Muscle of leg (tissue), 3 donors: ENCODE measurements at regions not wholly inside any gene's neighbourhood (a gene's known extent, or its start where the extent isn't known, plus 50 kb on each side); places are given as distances from the start of the nearest gene placed in this dataset.

Source experiments
- DNase-seq: peaks from one replicate; pipeline ENCODE4 v3.0.0; 2013
- H3K27ac ChIP-seq: one replicate; pipeline ENCODE4 v1.5.1; 2013; ENCODE audit warnings: mild to moderate bottlenecking, low read length, control low read depth
- H3K27me3 ChIP-seq: one replicate; pipeline ENCODE4 v1.6.1; 2013; ENCODE audit warnings: low read length; ENCODE audit not compliant: control insufficient read depth, insufficient read depth
- H3K36me3 ChIP-seq: one replicate; pipeline ENCODE4 v1.6.1; 2013; ENCODE audit warnings: low read length; ENCODE audit not compliant: control insufficient read depth, insufficient read depth
- H3K4me1 ChIP-seq: one replicate; pipeline ENCODE4 v1.6.1; 2013; ENCODE audit warnings: low read length; ENCODE audit not compliant: control insufficient read depth, insufficient read depth
- H3K4me3 ChIP-seq: one replicate; pipeline ENCODE4 v1.5.1; 2013; ENCODE audit warnings: low read length, control low read depth
- H3K9me3 ChIP-seq: replicated peaks from 2 replicates; pipeline ENCODE4 v1.6.1; 2013; ENCODE audit warnings: low read depth, low read length; ENCODE audit not compliant: control insufficient read depth
- whole genome bisulfite sequencing: methylation state at CpG from one replicate; pipeline ENCODE4 v1.1.5; 2013; ENCODE audit warnings: missing lambda C conversion rate; ENCODE audit not compliant: insufficient coverage; 5-methylcytosine and 5-hydroxymethylcytosine counted together

DNA sequence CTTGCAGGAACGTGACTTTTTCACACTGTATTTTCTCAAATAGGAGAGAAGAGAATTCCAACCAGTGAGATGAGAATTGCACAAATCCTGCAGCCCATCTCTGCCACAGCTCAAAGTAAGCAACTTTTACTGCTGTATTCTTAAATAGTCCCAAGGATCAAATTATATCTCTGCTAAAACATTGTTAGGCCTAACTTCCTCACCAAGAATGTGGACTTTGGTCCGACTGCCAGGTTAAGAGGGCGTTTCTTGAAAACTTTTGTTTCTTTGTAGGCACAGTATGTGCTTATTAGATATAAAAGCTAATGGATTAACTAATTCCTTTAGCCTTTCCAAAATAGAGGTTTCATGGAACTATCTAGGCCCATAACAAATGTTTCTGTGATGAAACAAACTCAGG, 61.4 kb upstream of the IFNG-AS1 start:
- Histone ChIP-seq H3K36me3 (no peaks in the 10 kb centered on the region), H3K27me3 (no peaks in the 10 kb centered on the region), H3K4me1 (peaks cover 9% of the 10 kb centered on the region), H3K4me3 (no peak overlapping the region), H3K27ac (no peak overlapping the region), H3K9me3 (no peaks in the 10 kb centered on the region)
- no CpG with 5 or more reads among the region's 3 CpGs for WGBS
- DNase-seq: no peak

GRCh38 chr12:67928621-67929383, 60.4 kb upstream of the IFNG-AS1 start:
- Histone ChIP-seq H3K4me1 (peaks cover 9% of the 10 kb centered on the region), H3K27ac (peak overlapping the region; percentile 69), H3K36me3 (no peaks in the 10 kb centered on the region), H3K9me3 (no peaks in the 10 kb centered on the region), H3K27me3 (no peaks in the 10 kb centered on the region), H3K4me3 (no peak overlapping the region)
- peak; percentile 81 for DNase-seq
- no CpG with 5 or more reads among the region's 3 CpGs for WGBS

DNA sequence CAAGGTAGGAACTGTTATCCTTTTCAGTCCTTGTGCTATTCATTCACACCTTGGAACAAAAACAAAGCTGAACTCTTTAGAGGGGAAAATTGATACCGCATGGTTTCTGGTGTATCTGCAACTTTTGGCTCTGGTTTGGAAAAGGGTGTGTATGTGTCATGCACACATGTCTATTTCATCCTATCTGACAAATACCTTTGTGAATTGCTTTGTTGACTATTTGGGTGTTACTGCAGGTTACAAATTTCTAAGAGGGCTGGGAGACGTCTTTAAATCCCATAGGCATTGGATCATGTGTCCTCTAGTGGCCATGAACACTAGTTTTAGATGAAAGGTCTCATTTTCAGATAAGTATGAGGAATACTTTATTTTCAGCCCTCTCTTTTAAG, 59.9 kb upstream of the IFNG-AS1 start:
- Histone ChIP-seq H3K4me3 (no peak overlapping the region), H3K27me3 (no peaks in the 10 kb centered on the region), H3K4me1 (peaks cover 9% of the 10 kb centered on the region), H3K27ac (peak overlapping the region; percentile 69), H3K9me3 (no peaks in the 10 kb centered on the region), H3K36me3 (no peaks in the 10 kb centered on the region)
- no peak for DNase-seq
- WGBS: no CpG with 5 or more reads among the region's 2 CpGs

DNA sequence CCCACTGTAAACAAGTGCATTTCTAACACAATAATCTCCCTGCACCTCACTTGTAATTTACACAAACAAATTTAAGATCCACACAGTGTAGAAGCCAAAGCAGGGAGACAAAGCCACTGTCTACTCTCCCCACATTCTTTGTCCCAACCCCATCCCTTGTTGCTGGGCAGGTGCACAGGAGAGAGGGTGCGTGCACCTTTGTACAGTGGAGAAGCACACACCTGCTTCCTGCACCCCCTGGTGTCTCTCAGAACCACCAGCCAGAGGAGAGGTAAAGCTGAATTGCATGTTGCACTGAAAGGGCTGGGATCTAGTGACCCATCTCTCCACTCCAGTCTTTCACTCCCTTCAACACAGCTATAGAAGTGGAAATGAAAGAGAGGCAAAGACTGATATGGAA, 51.4 kb upstream of the IFNG-AS1 start:
- Histone ChIP-seq H3K4me1 (peaks cover 14% of the 10 kb centered on the region), H3K4me3 (no peak overlapping the region), H3K27ac (no peak overlapping the region), H3K27me3 (no peaks in the 10 kb centered on the region), H3K9me3 (no peaks in the 10 kb centered on the region), H3K36me3 (no peaks in the 10 kb centered on the region)
- no peak for DNase-seq
- no CpG with 5 or more reads among the region's 1 CpG for WGBS
